HG03066 (cell line): ENCODE measurements at regions not wholly inside any gene's neighbourhood (a gene's known extent, or its start where the extent isn't known, plus 50 kb on each side); places are given as distances from the start of the nearest gene placed in this dataset.

Experiments used
- ATAC-seq: cut with Tn5 transposase; IDR thresholded peaks from one replicate; pipeline ENCODE4 v1.9.1; 2021; ENCODE audit warnings: low read depth; ENCODE audit not compliant: unreplicated experiment

DNA sequence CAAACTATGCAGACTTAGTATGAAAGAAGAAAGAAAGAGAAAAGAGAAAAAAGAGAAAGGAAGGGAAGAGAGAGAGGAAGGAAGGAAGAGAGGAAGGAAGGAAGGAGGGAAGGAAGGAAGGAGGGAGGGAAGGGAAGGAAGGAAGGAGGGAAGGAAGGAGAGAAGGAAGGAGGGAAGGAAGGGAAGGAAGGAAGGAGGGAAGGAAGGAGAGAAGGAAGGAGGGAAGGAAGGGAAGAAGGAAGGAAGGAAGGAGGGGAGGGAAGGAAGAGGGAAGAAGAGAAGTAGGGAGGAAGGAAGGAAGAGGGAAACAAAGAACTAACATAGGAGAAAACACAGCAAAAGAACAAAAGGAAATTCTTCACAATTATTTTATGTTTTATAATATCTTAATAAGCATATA lies 502.1 kb downstream of the SOX6 start:
- no peak for ATAC-seq

DNA sequence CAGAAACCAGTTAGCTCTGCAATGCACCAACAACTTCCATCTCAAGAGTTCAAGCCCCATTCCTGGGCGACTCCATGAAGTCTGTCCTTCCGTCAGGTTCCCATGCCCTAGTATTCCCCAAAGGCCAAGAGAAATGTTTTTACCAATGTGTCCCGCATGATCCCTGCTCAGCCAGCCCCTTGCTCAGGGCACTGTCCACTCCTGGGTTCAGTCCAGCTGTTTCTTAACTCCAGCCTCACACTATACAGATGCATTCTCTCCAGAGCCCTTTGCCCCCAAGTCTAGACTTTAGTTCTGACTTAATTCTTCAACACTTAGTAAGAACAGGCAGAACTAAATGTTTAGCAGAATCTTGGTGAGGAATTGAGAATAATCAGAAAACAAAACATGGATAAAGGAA lies 497.5 kb downstream of the SOX6 start:
- no peak for ATAC-seq

DNA sequence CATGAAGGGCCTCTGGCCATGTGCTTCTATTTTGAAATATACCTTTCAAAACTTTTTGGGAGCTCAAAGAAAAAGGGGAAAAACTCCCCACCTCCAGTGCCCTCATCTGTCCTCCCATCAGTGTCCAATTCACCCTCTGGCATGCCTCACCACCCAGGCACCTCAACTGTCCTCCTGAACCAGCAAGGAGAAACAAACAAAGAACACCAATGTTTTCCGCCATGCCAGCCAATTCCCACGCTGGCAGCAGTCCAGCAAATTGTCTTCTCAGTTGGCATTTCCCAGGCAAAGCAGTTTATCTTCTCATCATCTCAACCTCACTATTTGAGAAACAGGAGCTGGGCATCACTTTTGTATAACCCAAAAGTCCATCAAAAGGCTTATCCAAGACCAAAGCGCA lies 496.9 kb downstream of the SOX6 start:
- no peak for ATAC-seq

DNA sequence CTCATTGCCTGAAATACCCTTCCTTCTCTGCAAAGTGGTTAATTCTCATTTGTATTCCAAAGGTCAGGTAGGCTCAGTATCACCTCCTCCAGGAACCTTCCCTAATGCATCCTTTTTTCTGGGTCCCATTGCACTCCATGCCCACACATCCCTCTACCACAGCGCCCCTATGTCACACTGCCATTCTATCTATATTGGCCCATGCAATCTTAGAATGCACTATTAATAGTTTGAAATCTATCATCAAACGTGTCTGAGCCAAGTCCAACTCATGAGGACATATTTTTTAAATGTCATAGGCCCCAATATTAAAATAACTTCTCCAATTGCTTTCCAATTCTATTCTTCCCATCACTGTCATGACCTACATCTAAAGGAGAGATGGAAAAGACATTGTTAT lies 495.1 kb downstream of the SOX6 start:
- no peak for ATAC-seq

DNA sequence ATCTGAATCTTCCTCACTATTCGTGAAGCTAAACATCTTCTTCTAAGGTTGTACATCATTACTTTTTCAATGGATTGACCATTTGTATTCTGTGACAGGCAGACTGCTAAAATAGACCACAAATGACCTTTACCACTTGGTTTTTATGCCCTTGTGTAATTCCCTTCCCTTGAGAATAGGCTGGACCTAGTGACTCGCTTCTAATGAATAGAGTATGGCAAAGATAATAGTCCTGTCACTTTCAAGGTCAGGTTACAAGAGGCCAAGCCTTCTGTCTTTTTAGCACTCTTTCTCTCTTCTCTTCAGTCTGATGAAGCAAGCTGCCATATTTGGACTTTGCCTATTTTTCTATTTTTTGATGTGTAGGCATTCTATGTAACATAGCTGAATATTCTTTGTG lies 492.9 kb downstream of the SOX6 start:
- ATAC-seq = no peak

DNA sequence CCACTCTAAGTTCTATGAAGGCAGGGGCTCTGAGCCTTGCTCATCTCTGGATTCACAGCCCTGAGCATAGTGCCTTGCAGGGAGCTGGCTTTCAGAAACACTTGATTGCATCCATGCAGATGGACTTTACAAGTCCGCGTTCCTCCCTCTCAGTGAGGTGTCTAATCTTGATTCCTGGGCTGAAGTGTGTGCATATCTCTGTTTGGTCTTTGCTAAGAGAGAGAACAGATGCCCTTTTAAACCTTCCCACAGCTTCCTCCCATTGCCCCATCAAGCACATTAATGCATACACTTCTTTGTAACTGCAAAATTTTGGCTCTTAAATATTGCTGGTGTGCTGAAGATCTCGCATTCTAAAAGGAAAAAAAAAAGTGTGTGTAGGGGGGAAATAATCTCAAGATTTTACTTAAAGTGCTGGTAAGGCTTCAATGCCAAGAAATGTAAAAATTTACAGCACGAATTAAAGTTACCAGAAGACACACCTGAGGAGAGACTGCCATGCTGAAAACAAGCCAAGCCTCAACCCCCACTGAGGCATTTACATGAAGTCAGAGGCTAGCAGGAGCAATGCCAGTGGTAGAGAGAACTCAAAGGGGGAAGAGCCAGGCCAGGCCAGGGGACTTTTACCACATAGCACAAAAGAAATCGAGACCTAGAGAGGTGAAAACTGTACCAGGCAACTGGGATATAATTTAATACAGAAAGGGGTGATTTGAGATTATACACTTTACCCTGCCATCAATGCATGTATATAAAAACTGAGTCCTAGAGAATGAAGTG lies 492.1 kb downstream of the SOX6 start:
- no peak for ATAC-seq

DNA sequence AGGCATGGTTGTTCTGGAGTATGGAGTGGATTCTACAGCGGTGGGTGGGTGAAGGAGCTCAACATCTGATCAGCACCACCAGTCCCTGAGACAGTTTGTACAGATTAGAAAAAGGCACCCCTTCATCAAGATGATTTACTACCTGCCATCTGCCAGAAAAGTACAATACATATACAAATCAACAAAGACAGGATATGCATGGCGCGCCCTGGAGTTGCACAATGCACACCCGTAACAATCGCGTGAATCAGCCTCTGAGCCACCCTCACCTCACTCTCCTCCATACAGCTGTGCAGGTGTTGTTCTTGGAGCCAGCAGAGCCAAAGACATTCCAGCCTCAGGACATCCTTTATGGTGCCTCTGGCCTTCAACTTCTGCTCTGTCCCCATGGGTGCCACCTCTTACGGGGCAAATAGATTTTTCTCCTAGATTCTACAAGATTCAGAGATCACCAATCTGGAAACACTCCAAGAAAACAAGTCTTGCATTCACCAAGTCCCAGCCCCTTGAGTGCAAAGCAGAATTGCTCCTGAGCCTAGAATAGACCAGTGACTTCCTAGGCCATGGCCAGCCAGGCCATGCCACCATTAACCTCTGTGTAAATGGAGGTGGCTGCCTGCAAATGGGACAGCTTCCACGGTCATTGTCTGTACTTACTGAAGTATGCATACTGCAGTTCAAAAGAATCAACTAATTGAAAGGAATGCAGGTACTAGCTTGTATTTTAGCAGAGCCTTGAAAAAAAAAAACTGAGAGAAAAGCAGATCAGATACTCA lies 490.9 kb downstream of the SOX6 start:
- no peak for ATAC-seq

DNA sequence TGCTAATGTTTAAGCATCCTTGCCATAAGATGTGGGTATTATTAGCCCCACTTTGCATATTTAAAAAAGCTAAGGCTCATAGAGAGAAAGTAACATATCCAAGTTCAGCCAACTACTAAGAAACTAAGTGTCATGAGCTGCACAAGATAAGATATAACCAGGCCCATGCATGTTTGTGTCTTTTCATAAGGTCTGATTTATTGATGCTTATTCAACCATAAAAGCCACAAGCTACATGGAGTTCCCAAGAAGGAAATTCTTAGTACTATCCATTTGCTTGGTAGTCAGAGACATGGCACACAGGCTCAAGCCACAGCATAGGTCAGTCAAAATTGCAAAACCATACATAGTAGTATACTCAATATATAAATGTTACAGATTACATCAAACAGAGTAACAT lies 488.5 kb downstream of the SOX6 start:
- ATAC-seq = no peak

DNA sequence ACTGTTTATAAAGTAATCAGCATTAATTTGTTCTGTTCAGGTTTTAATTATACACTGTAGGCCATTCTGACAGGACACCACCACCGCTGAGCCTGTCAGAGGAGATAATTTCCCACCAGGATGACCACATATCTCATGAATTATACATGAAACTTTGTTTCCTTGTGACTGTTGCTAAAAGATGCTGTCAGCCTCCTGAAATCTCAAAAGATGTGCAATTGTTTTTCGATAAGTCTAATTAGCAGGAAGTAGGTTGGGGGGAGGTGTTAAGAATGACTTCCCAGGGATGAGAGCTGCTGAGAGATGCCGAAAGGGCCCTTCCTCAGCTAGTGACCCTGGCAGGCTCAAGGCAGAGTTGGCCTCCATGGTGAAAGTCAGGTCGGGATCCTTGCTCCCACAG lies 485.4 kb downstream of the SOX6 start:
- no peak for ATAC-seq

DNA sequence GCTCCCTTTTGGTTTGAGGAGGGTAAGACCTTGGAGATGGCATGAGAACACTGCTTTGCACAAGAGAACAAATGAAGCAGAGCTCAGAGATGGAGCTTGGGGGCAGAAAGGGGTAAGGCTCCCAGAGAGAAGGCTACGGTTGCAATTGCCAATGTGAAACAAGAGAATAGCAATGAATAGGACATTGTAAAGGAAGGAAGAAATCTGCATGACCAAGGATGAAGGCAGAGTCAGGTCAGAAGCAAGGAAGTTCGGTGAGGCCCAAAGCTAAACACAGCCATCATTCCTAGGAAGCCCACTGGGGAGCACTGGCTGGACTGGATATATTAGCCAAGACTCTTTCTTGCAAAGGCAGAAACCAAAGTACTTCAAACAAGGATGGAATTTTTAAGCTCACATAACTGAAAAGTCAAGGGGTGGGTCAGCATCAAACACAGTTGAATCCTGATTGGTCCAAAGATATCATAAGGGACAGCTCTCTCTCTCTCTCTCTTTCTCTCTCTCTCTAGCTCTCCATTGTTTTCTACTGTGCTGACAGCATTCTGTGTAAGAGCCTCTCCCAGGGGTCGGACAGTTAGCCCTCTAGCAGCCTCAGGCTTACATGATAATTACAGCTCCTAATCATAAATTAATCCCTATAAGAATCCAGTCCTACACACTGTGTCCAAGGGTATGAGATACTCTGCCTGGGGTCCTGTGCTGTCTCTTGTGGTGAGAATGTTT lies 484.3 kb downstream of the SOX6 start:
- no peak for ATAC-seq

DNA sequence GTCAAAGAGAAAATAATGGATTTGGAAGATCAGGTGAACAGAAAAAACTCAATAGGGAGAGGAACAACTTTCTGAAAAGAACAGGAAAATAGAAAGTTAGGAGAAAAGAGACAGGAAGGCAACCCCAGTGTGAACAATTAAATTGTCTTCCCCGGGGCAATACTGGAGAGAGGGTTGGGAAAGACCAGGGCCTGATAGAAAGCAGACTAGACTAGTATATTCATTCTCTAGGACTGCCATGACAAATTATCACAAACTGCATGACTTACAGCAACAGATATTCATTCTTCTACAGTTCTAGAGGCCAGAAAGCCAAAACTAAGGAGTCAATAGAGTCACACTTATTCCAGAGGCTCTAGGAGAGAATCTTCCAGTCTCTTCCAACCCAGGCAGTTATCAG lies 482.8 kb downstream of the SOX6 start:
- no peak for ATAC-seq

DNA sequence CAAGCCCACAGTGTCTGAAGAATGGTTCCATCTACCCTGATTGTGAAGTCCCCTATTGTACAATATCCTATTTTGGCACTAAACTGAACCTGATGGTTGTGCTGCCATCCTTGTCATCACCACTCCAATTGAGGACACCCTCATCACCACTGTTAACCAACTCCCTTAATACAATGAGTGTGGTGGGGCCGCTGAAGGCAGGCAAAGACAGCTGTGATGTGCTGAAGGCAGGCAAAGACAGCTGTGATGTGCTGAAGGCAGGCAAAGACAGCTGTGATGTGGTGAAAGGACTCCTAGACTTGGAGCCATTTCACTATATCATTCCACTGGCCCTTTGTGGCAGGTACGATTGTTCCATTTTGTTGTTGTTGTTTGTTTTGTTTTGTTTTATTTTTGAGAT lies 481.6 kb downstream of the SOX6 start:
- no peak for ATAC-seq

DNA sequence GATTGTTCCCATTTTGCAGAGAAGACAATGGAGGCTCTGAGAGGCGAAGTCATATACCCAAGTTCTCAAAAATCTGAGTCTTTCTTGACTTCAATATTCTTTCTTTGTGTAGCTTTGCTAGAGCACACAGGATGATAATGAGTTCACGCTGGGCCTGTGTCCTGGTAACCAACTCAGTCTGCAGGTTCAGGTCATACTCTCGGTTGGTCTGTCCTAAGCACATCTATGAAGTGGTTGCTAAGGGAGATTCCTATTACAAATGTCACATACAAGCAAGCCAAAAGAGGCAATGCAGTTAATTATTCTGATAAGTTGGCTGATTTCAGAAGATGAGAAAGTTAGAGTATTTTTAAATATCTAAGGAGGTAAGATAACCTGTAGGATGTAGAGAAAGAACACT lies 481.0 kb downstream of the SOX6 start:
- no peak for ATAC-seq

DNA sequence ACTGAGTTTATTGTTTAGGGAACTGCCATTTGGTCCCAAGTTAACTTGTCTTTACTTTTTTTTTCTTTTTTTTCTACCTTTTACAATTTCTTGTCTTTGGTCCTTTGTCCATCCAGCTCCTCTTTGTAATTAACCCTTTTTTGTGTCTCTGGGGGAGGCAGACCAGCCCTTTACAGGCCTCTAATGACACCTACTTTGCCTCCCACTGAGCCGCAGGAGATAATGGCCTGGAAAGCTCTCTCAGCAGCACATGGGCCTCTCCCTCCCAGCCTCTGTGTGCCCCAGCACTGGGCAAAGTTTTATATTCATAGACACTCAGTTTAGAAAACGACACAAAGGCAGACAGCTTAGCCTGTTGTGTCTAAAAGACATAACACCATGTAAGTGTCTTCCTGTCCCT lies 480.4 kb downstream of the SOX6 start:
- ATAC-seq = no peak

DNA sequence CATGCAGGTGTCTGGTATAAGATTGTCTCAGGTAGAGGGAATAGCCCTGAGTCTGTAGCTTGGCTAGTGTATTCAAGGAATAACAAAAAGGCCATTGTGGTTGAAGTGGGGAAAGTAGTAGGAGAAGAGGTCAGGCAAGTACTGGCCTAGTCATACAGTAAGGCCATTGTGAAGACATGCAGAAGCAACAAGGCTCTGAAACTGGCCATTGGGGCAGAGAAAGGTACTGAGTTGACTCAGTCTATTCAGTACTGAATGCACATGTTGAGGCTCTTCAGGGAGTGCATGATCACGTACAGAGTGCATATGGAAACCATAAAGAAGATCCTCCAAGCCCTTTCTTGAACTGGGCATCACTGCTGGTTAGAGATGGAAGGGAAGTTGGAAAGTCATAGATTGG lies 477.6 kb downstream of the SOX6 start:
- no peak for ATAC-seq

DNA sequence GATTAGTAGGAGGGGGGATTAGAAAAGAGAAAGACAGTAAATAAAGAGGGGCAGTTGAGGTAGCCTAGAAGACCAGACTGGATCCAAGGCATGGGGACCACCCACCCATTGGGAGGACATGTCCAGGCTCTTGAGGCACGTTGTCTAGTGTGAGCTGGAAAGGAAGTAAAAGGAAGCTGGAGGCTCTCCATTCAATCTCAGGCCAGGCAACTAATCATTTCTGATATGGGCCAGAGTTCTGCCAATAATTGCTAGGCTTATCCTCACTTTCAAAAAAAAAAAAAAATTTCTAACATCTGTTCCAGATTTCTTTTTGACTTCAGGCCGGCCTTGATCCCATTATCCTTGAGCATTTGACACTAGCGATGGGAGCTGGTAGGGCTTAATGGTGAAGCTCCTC lies 476.1 kb downstream of the SOX6 start:
- ATAC-seq = no peak

DNA sequence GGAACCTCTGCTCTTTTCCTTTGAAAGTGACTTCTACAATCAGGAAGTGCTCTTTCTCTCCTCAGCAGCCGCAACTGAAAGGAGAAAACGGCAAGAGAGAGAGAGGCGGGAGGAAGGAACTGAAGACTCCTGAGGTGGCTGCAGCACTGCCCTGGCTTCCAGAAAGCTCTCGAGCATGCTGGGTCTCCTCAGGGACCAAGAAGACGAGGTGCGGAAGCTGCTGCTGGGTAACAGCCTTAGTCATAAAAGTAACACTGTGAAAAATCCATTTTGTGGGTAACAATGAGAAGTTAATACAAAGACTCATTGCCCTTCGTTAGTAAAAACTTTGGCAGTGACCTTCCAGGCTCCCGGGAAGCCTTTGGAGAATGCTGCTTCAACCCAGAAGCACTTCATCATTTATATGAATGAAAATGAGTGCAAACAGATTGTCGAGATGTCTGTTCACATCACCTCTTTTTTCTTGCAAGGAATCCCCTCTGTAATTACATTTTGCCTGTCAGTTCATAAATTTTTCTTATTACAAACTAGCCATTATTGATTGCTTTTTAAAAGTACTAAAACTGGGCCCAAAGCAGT lies 473.4 kb downstream of the SOX6 start:
- no peak for ATAC-seq

DNA sequence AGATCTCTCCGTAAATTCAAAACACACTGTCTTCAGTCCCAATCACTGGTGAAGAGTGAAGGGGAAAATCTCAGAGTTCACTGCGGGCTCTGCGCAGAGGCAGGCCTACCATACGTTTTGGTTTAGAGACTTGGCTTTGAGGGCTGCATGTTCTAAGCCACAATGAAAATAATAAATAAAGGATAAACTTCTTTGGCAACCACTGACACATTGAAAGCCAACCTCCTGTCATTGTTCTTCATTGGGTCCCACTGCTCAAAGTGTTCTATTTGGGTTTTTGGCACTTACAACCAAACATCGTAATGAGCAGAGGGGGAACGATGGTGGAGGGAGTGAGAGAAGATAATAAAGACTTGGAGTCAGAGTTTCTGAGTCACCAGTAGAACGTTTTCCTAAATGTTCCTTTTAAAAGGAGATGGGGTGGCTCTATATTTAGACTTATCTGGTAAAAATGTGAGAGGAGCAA lies 472.9 kb downstream of the SOX6 start:
- no peak for ATAC-seq

DNA sequence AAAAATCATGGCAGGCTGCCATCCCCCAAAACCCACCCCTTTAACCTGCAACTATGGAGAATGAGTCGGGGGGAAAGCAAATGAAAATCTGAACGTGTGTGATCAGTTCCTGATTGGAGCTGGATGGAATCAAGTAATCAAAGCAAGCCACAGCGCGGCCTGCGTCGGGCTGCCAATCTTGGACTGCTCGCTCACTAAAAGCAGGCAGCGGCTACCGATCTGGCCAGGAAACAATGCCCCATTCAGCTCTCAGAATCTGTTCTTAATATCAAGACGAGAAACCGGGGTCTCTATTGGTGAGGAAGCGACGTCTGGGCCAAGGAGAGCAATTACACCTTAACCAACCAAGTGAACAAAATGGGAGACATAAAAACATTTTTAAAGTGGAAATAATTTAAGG lies 472.2 kb downstream of the SOX6 start:
- no peak for ATAC-seq

DNA sequence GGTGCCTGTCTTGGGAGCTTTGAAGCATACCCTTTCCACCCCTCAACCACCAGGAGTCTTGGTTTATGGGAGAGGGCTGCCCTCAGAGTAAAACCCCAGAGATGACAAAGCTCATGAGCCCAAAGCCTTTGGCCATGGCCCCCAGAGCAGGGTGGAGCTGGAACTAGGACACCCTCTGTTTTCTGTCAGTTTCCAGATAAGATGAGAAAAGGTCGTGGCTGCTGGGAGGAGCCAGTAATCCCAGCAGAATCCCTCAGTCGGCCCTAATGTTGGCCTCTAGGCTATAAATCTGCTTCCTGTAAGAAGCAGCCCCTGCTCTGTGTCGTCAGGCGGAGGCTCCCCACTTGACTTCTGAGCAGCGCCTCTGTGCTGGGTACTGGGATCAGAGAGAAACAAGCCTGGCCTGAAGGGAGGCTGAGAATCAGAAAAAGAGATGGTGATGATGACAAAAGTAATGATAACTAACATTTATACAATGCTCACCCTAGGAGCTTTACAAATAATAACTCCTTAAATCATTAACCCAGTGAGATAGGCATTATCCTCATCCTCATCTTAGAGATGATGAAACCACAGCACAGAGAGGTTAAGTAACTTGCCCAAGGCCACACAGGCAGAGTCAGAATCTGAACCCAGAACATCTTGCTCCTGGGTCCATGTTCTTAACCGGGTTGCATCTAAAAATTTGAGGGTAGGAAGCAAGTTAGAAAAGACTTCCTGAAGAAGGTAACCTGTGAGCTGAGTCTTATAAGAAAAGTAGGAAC lies 471.4 kb downstream of the SOX6 start:
- no peak for ATAC-seq
